Right renal cortex interstitium (tissue), 3 donors: ENCODE measurements at regions not wholly inside any gene's neighbourhood (a gene's known extent, or its start where the extent isn't known, plus 50 kb on each side); places are given as distances from the start of the nearest gene placed in this dataset.
"Not testable (repeated sequence)": the region's sequence is repeated elsewhere in the genome, so short reads cannot be mapped to it uniquely, and the experiment has no call there.

Experiments used
- DNase-seq, 3 donors: peaks; one replicate each; pipeline ENCODE4 v3.0.0-alpha.2; 2013; ENCODE audit warnings: low read depth in 3 of 3, low spot score in 2 of 3

DNA sequence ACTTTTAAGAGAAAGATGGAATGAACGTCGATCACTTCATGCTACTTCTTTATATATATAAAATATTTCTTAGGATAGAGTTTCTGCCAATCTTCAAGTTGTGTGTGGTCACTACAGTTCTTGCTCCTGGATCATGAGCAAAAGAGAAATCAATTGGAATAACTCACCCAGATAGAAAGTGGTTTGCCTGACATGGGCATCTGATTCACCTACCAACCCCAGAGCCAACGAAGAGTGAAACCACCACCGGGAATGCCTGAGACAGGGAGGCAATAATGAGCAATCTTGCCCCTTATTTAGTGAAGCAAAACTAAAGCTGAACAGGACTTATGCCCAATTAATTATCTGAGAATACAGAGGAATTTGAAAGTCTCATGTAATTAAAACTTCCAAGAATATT lies 250.2 kb upstream of the REG3G start:
- no peak for DNase-seq

DNA sequence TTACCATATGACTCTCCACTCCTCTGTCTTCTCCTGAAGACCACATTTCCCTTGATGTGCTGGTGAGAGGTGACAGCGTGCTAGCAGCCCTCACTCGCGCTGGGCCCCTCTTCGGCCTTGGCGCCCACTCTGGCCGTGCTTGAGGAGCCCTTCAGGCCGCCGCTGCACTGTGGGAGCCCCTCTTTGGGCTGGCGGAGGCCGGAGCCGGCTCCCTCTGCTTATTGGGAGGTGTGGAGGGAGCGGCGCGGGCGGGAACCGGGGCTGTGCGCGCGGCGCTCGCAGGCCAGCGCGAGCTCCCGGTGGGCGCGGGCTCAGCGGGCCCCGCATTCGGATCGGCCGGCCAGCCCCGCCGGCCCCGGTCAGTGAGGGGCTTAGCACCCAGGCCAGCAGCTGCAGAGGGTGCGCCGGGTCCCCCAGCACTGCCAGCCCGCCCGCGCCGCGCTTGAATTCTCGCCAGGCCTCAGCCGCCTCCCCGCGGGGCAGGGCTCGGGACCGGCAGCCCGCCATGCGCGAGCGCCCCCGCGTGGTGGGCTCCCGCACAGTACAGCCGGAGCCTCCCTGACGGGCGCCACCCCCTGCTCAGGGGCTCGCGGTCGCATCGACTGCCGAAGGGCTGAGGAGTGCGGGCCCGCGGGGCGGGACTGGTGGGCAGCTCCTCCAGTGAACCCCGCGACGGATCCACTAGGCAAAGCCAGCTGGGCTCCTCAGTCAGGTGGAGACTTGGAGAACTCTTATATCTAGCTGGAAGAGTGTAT lies 246.6 kb upstream of the REG3G start:
- DNase-seq: no peak

DNA sequence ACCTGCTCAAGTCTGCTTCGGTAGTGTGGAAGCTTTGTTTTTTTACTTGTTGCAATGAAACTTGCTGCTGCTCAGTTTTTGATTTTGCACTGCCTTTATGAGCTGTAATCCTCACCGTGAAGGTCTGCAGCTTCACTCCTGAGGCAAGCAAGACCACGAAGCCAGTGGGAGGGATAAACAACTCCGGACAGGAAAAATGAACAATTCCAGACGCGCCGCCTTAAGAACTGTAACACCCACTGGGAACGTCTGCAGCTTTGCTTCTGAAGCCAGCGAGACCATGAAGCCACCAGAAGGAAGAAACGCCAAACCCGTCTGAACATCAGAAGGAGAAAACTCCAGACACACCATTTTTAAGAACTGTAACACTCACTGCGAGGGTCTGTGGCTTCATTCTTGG lies 245.7 kb upstream of the REG3G start:
- DNase-seq: no peak

DNA sequence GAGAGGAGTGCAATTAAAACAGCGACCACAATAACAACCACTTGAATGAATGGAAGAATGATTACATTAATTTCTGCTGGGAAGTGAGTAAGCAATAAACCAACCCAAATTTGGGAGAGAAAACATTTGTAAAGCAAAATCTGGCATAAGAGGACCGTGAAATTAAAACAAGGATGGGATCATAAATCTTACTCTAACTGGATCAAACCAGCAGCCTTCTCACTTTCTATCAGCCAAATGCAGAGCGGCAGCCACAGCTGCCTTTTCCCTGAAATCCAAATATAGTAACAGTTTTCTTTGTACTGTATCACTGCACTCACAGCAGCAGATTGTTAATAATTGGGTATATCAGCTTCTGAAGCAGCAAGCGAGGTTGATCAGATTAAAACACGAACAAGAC lies 245.2 kb upstream of the REG3G start:
- DNase-seq: peak in 2 of 3 donors; percentile 5 to 6

DNA sequence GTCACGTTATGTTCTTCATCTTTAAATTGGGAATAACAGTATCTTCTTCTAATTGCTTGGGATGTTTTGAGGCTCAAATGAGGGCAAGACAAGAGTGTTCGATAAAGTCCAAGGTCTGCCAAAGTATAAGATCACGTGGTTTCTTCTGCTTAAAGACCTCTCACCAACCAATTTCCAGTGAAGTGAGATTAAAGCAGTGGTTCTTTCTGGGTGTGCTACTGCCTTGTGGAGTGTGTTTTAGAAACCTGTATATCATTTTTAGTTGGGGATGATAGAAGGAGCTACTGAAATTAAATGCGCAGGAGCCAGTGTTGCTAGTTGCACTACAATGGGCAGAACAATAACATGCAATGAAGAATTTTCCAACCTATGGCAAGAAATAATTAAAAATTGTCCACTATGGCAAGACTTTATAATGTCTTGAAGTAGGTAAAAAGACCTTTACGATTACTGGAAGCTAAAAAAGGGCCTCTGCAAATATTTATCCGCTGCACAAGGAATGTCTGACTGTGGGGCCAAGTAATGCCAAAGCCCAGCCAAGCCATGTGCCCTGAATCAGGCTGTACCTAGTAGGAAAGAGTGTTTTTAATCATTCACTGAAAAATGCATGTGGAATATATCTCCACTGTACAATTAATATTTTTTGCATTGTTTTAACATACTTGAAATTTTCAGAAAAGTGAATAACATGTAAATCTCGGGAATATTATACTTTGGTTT lies 244.5 kb upstream of the REG3G start:
- DNase-seq: no peak

DNA sequence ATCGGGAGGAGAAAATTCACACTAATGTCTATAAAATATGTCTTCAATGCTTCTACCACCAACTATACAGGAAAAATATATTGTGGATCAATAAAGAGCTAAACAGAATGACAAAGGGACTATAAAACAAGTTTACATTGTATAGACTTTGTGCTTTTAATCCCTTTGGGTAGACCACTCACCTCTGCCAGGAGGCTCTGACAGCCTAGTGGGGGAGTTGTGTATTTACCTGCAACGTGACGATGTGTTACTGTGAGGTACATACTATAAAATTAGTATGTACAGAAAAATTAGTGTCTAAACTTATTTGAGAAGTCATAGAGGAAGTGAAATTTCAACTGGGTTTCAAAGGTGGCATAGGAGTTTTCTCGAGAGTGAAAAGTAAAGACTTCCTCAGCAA lies 243.3 kb upstream of the REG3G start:
- no peak for DNase-seq

DNA sequence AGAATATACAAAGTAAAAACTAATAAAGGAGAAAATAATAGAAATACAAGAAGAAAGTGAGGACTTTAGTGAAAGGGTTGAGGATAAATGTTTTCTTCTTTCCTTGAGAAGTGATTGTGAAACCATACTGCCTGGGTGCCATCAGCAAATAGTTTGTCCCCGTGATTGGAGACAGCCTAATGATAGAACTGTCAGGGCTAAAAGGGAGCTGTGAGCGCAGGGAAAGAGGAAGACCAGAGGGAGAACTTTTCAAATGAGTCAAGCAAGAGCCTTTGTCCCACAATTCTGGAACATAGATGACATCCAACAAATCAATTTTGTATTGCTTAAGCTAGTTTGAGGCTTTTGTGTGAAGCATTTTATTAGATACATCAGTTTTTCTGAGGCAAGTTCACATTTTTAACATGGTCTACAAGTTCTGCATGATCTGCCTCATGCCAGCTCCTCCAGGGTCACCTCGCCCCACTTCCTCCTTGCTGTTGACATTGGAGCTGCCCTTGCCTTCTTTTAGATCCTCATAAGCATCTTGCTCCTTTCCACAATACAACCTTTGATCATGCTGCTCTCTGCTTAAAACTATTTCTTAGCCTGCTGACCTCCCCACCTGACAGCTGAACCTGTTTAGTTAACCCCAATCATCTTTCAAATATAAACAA lies 213.4 kb upstream of the REG3G start:
- no peak for DNase-seq

DNA sequence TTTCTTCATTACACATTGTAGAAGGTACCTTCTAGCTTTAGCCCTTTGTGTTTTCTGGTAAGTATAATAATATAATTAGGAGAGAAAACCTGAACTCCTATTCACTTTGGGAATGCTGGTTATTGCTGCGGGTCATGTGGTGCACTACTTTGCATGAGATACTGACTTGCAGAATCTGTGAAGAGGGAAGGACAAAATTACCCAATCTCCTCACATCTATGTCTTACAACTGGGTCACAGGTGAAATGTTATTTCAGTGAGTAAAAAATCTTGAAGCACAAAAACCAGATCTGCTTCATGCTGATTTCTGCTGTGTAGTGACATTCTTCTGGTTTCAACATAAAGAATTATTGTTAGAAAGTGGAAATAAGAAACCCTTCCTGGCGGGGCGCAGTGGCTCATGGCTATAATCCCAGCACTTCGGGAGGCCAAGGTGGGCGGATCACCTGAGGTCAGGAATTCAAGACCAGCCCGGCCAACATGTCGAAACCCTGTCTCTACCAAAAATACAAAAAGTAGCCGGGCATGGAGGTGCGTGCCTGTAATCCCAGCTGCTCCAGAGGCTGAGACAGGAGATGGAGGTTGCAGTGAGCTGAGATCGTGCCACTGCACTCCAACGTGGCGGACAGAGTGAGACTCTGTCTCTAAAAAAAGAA lies 211.0 kb upstream of the REG3G start:
- DNase-seq: no peak

DNA sequence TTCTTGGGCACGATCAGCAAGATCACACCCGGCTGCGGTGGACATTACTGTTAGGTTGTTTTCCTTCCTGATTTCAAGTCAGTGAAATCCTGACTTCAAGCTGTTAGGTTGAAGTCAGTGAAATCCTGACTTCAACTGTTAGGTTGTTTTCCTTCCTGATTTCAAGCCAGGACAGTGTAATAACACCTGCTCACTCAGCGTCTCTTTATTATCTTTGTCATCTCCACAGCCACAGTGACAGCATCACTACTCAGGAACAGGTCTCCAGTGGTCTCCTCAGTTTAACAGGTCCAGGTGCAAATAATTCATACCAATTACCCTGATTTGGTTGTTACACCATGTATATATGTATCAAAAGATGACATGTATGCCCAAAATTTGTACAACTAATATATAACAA lies 208.1 kb upstream of the REG3G start:
- no peak for DNase-seq

DNA sequence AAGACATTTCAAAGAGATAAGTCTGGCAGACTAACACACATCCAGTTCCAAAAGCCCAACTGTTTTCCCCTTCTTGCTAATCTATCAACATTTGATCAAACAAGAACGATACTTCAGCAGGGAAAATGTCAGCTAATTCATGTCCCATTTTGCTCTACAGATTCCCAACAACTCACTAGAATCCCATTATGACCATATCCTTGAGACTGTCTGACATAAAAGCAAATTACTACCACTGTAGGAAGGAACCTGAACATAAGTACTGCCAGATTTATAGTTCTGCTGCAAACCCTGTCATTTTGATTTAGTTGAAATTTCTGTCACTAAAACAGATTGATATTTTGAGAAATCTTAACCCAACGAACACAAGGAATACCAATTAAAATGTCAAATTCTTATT lies 193.0 kb upstream of the REG3G start:
- no peak for DNase-seq

DNA sequence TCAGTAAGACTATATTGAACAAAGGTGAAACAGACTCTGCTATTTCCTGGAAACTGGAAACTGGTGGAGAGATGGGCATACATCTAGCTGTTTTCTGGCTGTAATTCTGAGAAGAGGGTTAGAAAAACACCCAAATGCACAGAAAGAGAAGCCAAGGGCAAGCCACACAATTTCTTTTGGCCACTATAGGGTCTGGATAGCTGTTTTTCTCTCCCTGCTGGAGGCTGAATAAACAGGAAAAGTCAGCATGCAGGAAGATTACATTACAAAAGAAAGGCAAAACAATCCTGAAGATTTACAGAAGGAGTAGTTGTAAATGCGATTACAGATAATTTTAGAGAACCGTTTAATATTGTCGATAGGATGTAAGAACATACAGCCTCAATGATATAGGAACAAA lies 186.2 kb upstream of the REG3G start:
- no peak for DNase-seq

DNA sequence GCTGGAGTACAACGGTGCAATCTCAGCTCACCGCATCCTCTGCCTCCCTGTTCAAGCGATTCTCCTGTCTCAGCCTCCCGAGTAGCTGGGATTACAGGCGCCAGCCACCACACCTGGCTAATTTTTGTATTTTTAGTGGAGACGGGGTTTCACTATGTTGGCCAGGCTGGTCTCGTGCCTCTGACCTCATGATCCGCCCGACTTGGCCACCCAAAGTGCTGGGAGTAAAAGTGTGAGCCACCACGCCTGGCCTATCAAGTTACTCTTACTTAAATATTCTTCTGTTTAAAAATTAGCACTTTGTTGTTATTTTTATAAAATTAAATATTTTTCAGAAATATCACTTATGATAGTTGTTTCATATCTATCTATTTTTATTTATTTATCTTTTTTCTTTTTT lies 185.2 kb upstream of the REG3G start:
- not testable (repeated sequence) for DNase-seq

DNA sequence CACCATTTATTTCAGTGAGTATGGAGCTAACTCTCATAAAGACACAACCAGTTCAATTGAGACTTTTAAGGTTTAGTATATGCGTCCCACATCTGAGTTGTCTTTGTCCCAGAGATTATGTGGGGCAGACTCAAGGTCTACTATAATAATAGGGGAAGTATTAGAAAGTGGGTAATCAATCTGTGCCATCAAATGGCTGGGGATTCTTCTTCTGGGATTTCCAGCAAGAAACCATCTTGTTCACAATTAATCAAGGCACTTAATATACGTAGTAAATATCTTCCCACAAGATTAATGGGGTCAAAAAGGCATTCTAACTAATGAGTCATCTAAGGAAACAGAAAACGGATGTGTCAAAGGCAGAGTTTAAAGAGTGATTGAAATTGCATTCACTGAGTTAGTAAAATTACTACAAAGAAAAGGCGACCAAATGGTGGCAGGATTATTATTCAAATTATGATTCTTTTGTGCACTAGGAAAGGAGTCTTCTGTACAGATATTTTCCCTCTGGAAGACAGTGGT lies 179.8 kb upstream of the REG3G start:
- DNase-seq: no peak

DNA sequence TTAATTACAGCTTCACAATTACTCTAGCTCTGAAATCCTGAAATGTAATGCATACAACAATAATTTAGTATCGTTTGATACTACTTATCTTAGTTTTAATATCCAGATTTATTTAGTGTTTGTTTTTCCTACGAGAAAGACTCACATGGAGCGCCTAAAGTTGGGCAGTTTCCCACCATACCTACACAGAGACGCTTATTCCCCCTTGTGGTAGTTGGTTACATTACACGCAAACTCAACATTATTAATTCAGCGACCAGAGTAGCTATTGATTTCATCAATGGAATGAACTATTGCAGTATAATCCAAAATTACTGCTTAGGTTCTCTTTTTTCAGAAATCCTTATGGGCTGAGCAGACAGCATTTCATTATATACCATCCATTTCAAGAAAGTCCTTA lies 164.0 kb upstream of the REG3G start:
- no peak for DNase-seq

DNA sequence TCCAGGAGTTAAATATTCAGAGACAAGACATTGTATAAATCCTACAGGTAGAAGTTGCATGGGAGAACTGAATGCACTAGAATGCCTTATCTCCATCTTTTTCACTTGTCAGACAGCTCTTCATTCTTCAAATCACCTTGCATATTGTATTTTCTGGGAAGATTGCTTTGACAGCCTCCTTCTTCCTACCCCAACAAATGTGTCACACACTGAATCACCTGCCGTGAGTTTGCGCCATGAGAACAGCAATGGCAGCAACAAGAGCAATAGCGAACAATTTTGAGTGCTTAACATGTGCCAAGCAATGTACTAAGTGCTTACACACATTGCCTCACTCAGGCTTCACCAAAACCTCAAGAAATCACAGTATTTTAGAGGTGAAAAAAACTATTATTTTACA lies 161.3 kb upstream of the REG3G start:
- no peak for DNase-seq

DNA sequence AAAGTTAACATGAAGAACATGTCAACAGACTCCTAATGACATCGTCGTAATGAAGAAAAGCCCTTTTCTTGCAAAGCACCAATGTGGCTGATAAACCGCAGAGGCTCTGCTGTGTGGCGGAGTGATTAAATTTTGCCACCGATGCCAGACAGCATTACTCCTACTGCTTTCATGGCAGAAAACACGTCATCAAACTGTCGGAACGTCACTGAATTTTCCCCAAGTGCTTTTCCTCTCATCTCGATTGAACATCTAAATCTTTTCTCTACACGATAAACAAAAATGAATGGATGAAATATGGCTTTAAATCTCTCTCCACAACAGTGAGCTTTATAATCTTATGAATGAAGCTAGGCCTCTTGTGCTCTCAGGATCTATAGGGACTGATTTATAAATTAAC lies 159.8 kb upstream of the REG3G start:
- no peak for DNase-seq

DNA sequence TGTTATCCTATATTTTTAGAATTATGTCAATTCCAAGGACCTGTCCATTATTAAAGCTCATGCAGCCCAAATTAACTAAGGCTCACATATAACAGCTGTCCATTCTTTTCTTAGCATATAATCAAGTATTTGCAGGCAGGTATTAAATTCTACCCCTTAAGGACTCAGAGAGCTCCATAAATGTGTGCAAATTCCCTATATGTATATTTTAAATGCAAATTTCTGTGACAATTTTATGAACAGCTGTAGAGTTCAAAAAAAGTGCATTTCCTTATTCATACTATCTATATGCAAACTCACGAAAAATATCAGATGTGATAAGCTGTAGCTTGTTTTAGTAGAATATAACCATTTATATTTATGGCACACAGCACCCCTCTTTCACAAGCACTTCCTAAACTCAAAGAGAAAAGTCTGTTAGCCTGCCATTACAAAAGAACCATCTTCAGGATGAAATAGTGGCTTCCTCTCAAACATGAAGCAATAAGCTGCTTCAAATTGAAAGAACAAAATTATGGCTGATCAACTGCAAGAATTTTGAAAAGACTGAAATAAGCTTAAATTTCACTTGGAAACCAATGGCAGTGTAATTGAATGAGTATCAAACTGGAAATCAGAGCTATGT lies 155.0 kb upstream of the REG3G start:
- no peak for DNase-seq

DNA sequence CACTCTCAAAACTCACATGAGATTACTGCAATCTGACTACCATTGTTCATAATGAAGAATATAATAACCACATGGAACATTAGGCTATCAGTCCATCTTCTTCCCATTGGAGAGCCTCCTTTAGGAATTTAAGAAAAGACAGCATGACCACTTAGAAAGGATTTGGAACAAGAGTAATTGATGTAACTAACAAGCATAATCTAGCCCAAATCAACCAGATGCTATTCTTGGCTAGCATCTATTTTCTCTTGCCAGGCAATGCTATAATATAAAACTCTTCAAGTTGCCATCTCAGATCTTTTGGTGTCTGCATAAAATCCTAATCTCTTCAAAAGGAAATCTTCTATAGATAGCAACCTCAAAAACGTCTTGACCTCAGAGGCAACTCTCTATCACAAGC lies 152.0 kb upstream of the REG3G start:
- no peak for DNase-seq

DNA sequence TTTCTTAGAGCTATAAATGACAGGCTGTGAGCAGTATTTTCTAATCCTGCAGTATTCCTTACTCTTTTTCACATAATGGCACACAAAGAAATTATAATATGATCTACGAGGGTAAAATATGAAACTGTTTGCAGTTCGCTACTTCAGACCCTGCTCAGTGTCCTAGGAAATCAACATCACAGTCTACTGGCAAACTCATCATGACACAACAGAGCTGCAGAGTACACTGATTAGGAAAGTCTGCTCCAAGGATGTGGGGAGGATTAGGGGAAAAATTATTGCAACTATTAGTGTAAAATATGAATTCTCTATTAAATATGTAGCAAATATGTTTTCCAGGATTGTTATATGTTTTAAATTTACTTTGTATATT lies 149.2 kb upstream of the REG3G start:
- no peak for DNase-seq

DNA sequence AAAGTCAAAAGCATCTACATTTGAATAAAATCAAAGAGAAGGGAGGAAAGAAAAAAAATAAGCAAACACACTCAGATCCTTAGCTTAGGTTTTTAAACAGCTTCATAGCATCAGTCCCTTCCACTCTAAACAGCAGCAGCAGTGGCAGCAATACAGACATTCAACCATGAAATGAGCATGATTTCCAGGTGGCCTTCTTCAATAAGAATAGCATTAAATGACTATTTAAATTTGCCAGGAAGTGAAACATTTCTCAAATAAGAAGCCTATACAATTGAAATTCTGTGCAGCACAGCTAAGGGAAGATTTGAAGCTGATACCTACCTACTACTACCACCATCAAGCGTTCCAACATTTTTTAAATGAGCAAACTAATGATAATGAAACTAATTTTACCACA lies 138.1 kb upstream of the REG3G start:
- DNase-seq: no peak

DNA sequence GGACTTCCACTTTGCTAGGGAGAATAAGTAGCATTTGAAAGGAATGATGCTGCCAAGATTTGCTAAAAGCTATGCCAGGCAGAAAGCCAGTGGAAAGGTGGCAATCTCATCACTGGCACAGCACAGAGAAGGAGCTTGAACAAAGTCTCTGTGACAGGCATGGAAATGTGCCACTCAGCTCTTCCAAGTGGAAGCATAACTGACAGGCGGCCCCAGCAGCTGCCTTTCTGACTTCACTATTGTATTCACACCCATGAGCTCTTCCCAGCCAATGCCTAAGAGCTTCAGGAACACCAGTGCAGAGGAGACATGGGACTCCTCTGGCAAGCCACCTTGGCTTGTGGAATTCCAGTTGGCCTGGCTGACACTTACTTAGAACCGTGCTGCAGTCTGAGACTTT lies 134.6 kb upstream of the REG3G start:
- no peak for DNase-seq
